H1 (cell line): ENCODE measurements at regions not wholly inside any gene's neighbourhood (a gene's known extent, or its start where the extent isn't known, plus 50 kb on each side); places are given as distances from the start of the nearest gene placed in this dataset.

Experiments
- CTCF ChIA-PET: fragments of 300-600 bp; sonication (Branson Sonifier 250); formaldehyde crosslinking; loops from one replicate; lab custom pipeline; 2021; ENCODE audit not compliant: partially characterized antibody; lab: Charles Lee
- POLR2A ChIA-PET: fragments of 300-600 bp; sonication (Branson Sonifier 250); formaldehyde crosslinking; loops from one replicate; lab custom pipeline; 2021; ENCODE audit warnings: inconsistent platforms; ENCODE audit not compliant: partially characterized antibody; lab: Charles Lee
- DNase-seq, 2 experiments: peaks; one replicate each; pipeline versions ENCODE4 v3.0.0 to v3.0.0-alpha.2; 2010 to 2022; ENCODE audit warnings: low spot score in 2 of 2, low read depth in 1 of 2, mixed read lengths in 1 of 2
- FAIRE-seq: peaks from 2 replicates; lab custom pipeline; 2011; peaks lifted over from hg19 to GRCh38; lab: Jason Lieb, UNC
- H2AFZ ChIP-seq: 2 replicates; pipeline ENCODE4 v1.8.1; 2012; ENCODE audit warnings: low read length, inconsistent platforms
- H2AK5ac ChIP-seq: 2 replicates; pipeline ENCODE4 v1.6.1; 2013; ENCODE audit warnings: low read depth, low read length
- H2BK120ac ChIP-seq: replicated peaks from 2 replicates; pipeline ENCODE3; 2013; ENCODE audit warnings: low read depth, low read length, inconsistent platforms
- H2BK12ac ChIP-seq: 2 replicates; pipeline ENCODE4 v1.6.1; 2013; ENCODE audit warnings: low read depth, low read length
- H2BK15ac ChIP-seq: 2 replicates; pipeline ENCODE4 v1.6.1; 2013; ENCODE audit warnings: low read length
- H2BK20ac ChIP-seq: 2 replicates; pipeline ENCODE4 v1.6.1; 2013; ENCODE audit warnings: low read length
- H2BK5ac ChIP-seq: 2 replicates; pipeline ENCODE4 v1.6.1; 2013; ENCODE audit warnings: low read depth, low read length
- H3K14ac ChIP-seq: 2 replicates; pipeline ENCODE4 v1.6.1; 2013; ENCODE audit warnings: inconsistent platforms; ENCODE audit not compliant: insufficient read length
- H3K18ac ChIP-seq: 2 replicates; pipeline ENCODE4 v1.6.1; 2013; ENCODE audit warnings: low read length; ENCODE audit errors: extremely low read depth
- H3K23ac ChIP-seq: 2 replicates; pipeline ENCODE4 v1.6.1; 2013; ENCODE audit warnings: inconsistent platforms; ENCODE audit not compliant: insufficient read length
- H3K23me2 ChIP-seq: 2 replicates; pipeline ENCODE4 v1.6.1; 2013; ENCODE audit warnings: low read depth, low read length
- H3K27ac ChIP-seq: 2 replicates; pipeline ENCODE4 v1.6.1; 2011; ENCODE audit warnings: low read depth, low read length, inconsistent platforms
- H3K27me3 ChIP-seq, 4 experiments: replicated peaks in 1 of 4; 1 replicate in 1 of 4; 2 replicates in 3 of 4; pipeline versions ENCODE4 v1.6.1 to v1.8.1; 2011 to 2013; ENCODE audit warnings: low read length in 3 of 4, mild to moderate bottlenecking in 3 of 4, inconsistent platforms in 2 of 4, mixed read lengths in 2 of 4, moderate library complexity in 1 of 4; ENCODE audit not compliant: control insufficient read depth in 3 of 4, insufficient read depth in 3 of 4; ENCODE audit errors: extremely low read depth in 1 of 4
- H3K36me3 ChIP-seq, 4 experiments: 2 replicates each; pipeline versions ENCODE4 v1.6.1 to v1.8.1; 2011 to 2013; ENCODE audit warnings: mild to moderate bottlenecking in 4 of 4, low read length in 3 of 4, moderate library complexity in 2 of 4, control low read depth in 1 of 4, inconsistent platforms in 1 of 4; ENCODE audit not compliant: insufficient read depth in 4 of 4, control insufficient read depth in 2 of 4
- H3K4ac ChIP-seq: replicated peaks from 2 replicates; pipeline ENCODE3; 2013; ENCODE audit warnings: low read length, low read depth, mixed read lengths, inconsistent platforms; ENCODE audit not compliant: insufficient read length
- H3K4me1 ChIP-seq, 4 experiments: replicated peaks in 1 of 4; 1 replicate in 1 of 4; 2 replicates in 3 of 4; pipeline versions ENCODE4 v1.6.1 to v1.8.1; 2011 to 2013; ENCODE audit warnings: low read length in 3 of 4, inconsistent platforms in 2 of 4, mixed read lengths in 1 of 4; ENCODE audit not compliant: insufficient read depth in 4 of 4, control insufficient read depth in 3 of 4
- H3K4me2 ChIP-seq, 2 experiments: 2 replicates each; pipeline versions ENCODE4 v1.6.1 to v1.8.1; 2011 to 2013; ENCODE audit warnings: low read depth in 2 of 2, low read length in 2 of 2, control low read depth in 1 of 2, inconsistent platforms in 1 of 2, mild to moderate bottlenecking in 1 of 2; ENCODE audit not compliant: insufficient read depth in 1 of 2
- H3K4me3 ChIP-seq, 4 experiments: fragments of 200-600, 300-600 bp in 1 of 4; sonication (generic), shearing (Covaris generic), sonication (Bioruptor Twin) in 1 of 4; 2 replicates each; pipeline versions ENCODE4 v1.5.1 to v1.8.1; 2011 to 2016; ENCODE audit warnings: low read length in 4 of 4, low read depth in 3 of 4, control low read depth in 2 of 4, inconsistent platforms in 2 of 4, mild to moderate bottlenecking in 2 of 4, mixed read lengths in 1 of 4, moderate library complexity in 1 of 4; ENCODE audit not compliant: insufficient read depth in 2 of 4; ENCODE audit errors: extremely low read depth in 1 of 4
- H3K56ac ChIP-seq: replicated peaks from 2 replicates; pipeline ENCODE3; 2013; ENCODE audit warnings: low read depth, mild to moderate bottlenecking, mixed read lengths, low read length, inconsistent platforms; ENCODE audit not compliant: insufficient read length
- H3K79me1 ChIP-seq: 2 replicates; pipeline ENCODE4 v1.6.1; 2013; ENCODE audit warnings: low read depth, low read length, control low read depth
- H3K79me2 ChIP-seq, 2 experiments: 2 replicates each; pipeline versions ENCODE4 v1.6.1 to v1.8.1; 2012 to 2013; ENCODE audit warnings: low read length in 2 of 2, mild to moderate bottlenecking in 2 of 2, inconsistent platforms in 1 of 2; ENCODE audit not compliant: insufficient read depth in 2 of 2, control insufficient read depth in 1 of 2
- H3K9ac ChIP-seq, 4 experiments: replicated peaks in 1 of 4; 1 replicate in 1 of 4; 2 replicates in 3 of 4; pipeline versions ENCODE4 v1.6.1 to v1.8.1; 2011 to 2013; ENCODE audit warnings: low read depth in 3 of 4, low read length in 3 of 4, control low read depth in 2 of 4, mild to moderate bottlenecking in 2 of 4, moderate library complexity in 2 of 4, inconsistent platforms in 1 of 4; ENCODE audit errors: extremely low read depth in 1 of 4
- H3K9me3 ChIP-seq, 2 experiments: 2 replicates each; pipeline versions ENCODE4 v1.6.1 to v1.8.1; 2012 to 2013; ENCODE audit warnings: mild to moderate bottlenecking in 2 of 2, moderate library complexity in 2 of 2, control low read depth in 1 of 2, inconsistent platforms in 1 of 2, low read depth in 1 of 2, low read length in 1 of 2, mixed read lengths in 1 of 2; ENCODE audit not compliant: insufficient read depth in 2 of 2
- H4K20me1 ChIP-seq, 2 experiments: replicated peaks in 1 of 2; 2 replicates each; pipeline versions ENCODE3 to v1.8.1; 2011 to 2013; ENCODE audit warnings: inconsistent platforms in 2 of 2, low read length in 2 of 2, mild to moderate bottlenecking in 1 of 2; ENCODE audit not compliant: insufficient read depth in 2 of 2, control insufficient read depth in 1 of 2
- H4K5ac ChIP-seq: 2 replicates; pipeline ENCODE4 v1.6.1; 2013; ENCODE audit warnings: low read length, low read depth, mixed read lengths, inconsistent platforms; ENCODE audit not compliant: insufficient read length
- H4K8ac ChIP-seq: 2 replicates; pipeline ENCODE4 v1.8.0; 2013; ENCODE audit warnings: mild to moderate bottlenecking, moderate library complexity, low read length, inconsistent platforms; ENCODE audit not compliant: insufficient read depth; ENCODE audit errors: extremely low read depth
- H4K91ac ChIP-seq: replicated peaks from 2 replicates; pipeline ENCODE3; 2013; ENCODE audit warnings: low read length, mixed read lengths, inconsistent platforms; ENCODE audit not compliant: insufficient read length
- CHD1 ChIP-seq: IDR thresholded peaks from 2 replicates; pipeline ENCODE4 v1.6.1; 2012; ENCODE audit warnings: low read depth, low read length, improper control_type of control experiment
- EGR1 ChIP-seq: IDR thresholded peaks from 2 replicates; pipeline ENCODE4 v1.6.1; 2011; ENCODE audit warnings: low read depth, low read length, borderline replicate concordance
- EP300 ChIP-seq, 2 experiments: IDR thresholded peaks; 1 replicate in 1 of 2; 2 replicates in 1 of 2; pipeline ENCODE4 v1.6.1; 2011 to 2012; ENCODE audit warnings: low read depth in 2 of 2, low read length in 2 of 2, mild to moderate bottlenecking in 2 of 2, borderline replicate concordance in 1 of 2, inconsistent platforms in 1 of 2, moderate library complexity in 1 of 2
- EZH2 ChIP-seq: fragments of 200-600 bp; sonication (generic); IDR thresholded peaks from 2 replicates; pipeline ENCODE4 v1.7.1; 2012; ENCODE audit warnings: low read depth, mild to moderate bottlenecking, moderate library complexity, low read length, inconsistent platforms; ENCODE audit not compliant: severe bottlenecking
- NANOG ChIP-seq: IDR thresholded peaks from 2 replicates; pipeline ENCODE4 v1.6.1; 2011; ENCODE audit warnings: low read length, low read depth, mild to moderate bottlenecking, inconsistent platforms; ENCODE audit not compliant: insufficient read depth, poor library complexity, severe bottlenecking
- NRF1 ChIP-seq: IDR thresholded peaks from 2 replicates; pipeline ENCODE4 v1.6.1; 2011; ENCODE audit warnings: mild to moderate bottlenecking, low read depth, low read length, improper control_type of control experiment
- SIN3A ChIP-seq, 2 experiments: IDR thresholded peaks in 1 of 2; conservative IDR thresholded peaks in 1 of 2; 2 replicates each; pipeline ENCODE4 v1.6.1; 2011 to 2012; ENCODE audit warnings: low read length in 2 of 2, improper control_type of control experiment in 1 of 2, low read depth in 1 of 2, mild to moderate bottlenecking in 1 of 2
- SIX5 ChIP-seq: IDR thresholded peaks from 2 replicates; pipeline ENCODE4 v1.6.1; 2011; ENCODE audit warnings: mild to moderate bottlenecking, low read depth, low read length
- SUZ12 ChIP-seq: fragments of 200-600 bp; sonication (generic); IDR thresholded peaks from 2 replicates; pipeline ENCODE4 v1.6.1; 2012; ENCODE audit warnings: mild to moderate bottlenecking, inconsistent platforms, low read length, moderate library complexity, mixed read lengths
- WGBS, 2 experiments: shearing (Covaris generic) in 1 of 2; methylation state at CpG; one replicate each; pipeline versions ENCODE4 v1.1.6 to v1.1.7; 2013 to 2015; ENCODE audit warnings: low lambda C conversion rate in 2 of 2, mixed read lengths in 2 of 2, inconsistent platforms in 1 of 2, low coverage in 1 of 2, missing lambda C conversion rate in 1 of 2; ENCODE audit not compliant: insufficient replicate concordance in 2 of 2, insufficient coverage in 1 of 2, insufficient read length in 1 of 2; ENCODE audit errors: extremely low coverage in 1 of 2, missing lambda C conversion rate in 1 of 2; 5-methylcytosine and 5-hydroxymethylcytosine counted together
- TF ChIP-seq, protein P1 (sequence below): IDR thresholded peaks from 2 replicates; pipeline ENCODE4 v1.6.1; 2011; ENCODE audit warnings: low read depth, mild to moderate bottlenecking, low read length; ENCODE audit not compliant: insufficient read depth
- TF ChIP-seq, protein P2 (sequence below), 3 experiments: IDR thresholded peaks; 1 replicate in 2 of 3; 2 replicates in 1 of 3; pipeline versions ENCODE4 v1.5.1 to v1.6.1; 2011; ENCODE audit warnings: low read length in 3 of 3, mild to moderate bottlenecking in 3 of 3, inconsistent platforms in 2 of 3, low read depth in 1 of 3, moderate library complexity in 1 of 3; ENCODE audit not compliant: insufficient read depth in 1 of 3; ENCODE audit errors: control extremely low read depth in 1 of 3

DNA sequence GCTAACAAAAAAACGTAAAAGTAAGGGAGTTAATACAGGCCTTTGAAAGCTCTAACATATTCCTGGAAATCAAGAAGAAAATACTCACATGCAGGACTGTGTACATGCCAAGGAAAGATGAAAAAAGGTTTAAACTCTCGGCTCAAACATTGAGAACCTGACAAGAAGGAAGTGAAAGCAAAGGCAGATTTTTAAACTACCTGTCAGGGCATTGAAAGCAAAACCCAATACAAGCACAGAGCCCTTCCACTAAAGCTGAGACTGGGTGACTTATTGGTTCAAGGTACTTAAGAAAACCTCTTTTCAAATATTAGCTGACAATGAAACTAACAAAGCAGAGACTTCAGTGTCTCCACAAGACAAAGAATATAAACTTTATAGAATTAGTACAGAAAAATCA is 313.0 kb upstream of the GRID2 start:
- DNase-seq (no peak), FAIRE-seq (peak; percentile 45)
- Histone ChIP-seq H3K18ac (no peak overlapping the region), H3K9ac (no peak overlapping the region), H3K23ac (no peak overlapping the region), H2BK12ac (no peak overlapping the region), H2AK5ac (no peak overlapping the region), H3K56ac (no peak overlapping the region), H3K23me2 (no peaks in the 10 kb centered on the region), H3K27ac (no peak overlapping the region), H3K79me2 (no peaks in the 10 kb centered on the region), H3K4ac (no peak overlapping the region), H3K4me2 (no peak overlapping the region), H3K27me3 (no peaks in the 10 kb centered on the region), H3K36me3 (no peaks in the 10 kb centered on the region), H2BK20ac (no peak overlapping the region), H3K14ac (no peak overlapping the region), H2BK15ac (no peak overlapping the region), H4K8ac (no peak overlapping the region), H2BK5ac (no peak overlapping the region), H3K4me3 (no peak overlapping the region), H3K79me1 (no peaks in the 10 kb centered on the region), H2BK120ac (no peak overlapping the region), H3K9me3 (no peaks in the 10 kb centered on the region), H2AFZ (no peak overlapping the region), H4K20me1 (no peaks in the 10 kb centered on the region), H3K4me1 (no peaks in the 10 kb centered on the region), H4K5ac (no peak overlapping the region), H4K91ac (no peak overlapping the region)
- POLR2A ChIA-PET = no interaction called here
- CTCF ChIA-PET = interaction anchor here (1.1 to 1.6 kb wide), 5 partner anchors 13 to 23 kb away, joined by 4 to 5 read pairs (median 4); no protein-coding TSS in a partner anchor
- WGBS, 2 experiments = 78% methylated on average over 2 of the region's 2 CpGs; no CpG with 5 or more reads in 1 of the 2 experiments
- TF ChIP-seq, protein P1, sequence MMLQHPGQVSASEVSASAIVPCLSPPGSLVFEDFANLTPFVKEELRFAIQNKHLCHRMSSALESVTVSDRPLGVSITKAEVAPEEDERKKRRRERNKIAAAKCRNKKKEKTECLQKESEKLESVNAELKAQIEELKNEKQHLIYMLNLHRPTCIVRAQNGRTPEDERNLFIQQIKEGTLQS = no peak
- TF ChIP-seq SIN3A (conservative IDR thresholded peaks at IDR 0.05 in 1 of 2, IDR thresholded peaks at IDR 0.05 in 1 of 2; ENCODE audit: low read depth in 1 of 2, low read length in 2 of 2) (no peak), CHD1 (no peak), NRF1 (no peak), SUZ12 (no peak), SIX5 (no peak), EZH2 (no peak), EGR1 (no peak), NANOG (no peak), EP300 (IDR thresholded peaks at IDR 0.05; ENCODE audit: borderline replicate concordance in 1 of 2, low read depth in 2 of 2, low read length in 2 of 2) (no peak)
- TF ChIP-seq, protein P2, sequence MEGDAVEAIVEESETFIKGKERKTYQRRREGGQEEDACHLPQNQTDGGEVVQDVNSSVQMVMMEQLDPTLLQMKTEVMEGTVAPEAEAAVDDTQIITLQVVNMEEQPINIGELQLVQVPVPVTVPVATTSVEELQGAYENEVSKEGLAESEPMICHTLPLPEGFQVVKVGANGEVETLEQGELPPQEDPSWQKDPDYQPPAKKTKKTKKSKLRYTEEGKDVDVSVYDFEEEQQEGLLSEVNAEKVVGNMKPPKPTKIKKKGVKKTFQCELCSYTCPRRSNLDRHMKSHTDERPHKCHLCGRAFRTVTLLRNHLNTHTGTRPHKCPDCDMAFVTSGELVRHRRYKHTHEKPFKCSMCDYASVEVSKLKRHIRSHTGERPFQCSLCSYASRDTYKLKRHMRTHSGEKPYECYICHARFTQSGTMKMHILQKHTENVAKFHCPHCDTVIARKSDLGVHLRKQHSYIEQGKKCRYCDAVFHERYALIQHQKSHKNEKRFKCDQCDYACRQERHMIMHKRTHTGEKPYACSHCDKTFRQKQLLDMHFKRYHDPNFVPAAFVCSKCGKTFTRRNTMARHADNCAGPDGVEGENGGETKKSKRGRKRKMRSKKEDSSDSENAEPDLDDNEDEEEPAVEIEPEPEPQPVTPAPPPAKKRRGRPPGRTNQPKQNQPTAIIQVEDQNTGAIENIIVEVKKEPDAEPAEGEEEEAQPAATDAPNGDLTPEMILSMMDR (IDR thresholded peaks at IDR 0.05; ENCODE audit: control extremely low read depth in 1 of 3, insufficient read depth in 1 of 3, low read depth in 1 of 3, low read length in 3 of 3) = no peak
